GM19372 (cell line): ENCODE measurements at regions not wholly inside any gene's neighbourhood (a gene's known extent, or its start where the extent isn't known, plus 50 kb on each side); places are given as distances from the start of the nearest gene placed in this dataset.
"Not testable (repeated sequence)": the region's sequence is repeated elsewhere in the genome, so short reads cannot be mapped to it uniquely, and the experiment has no call there.

Source experiments
- ATAC-seq: cut with Tn5 transposase; IDR thresholded peaks from one replicate; pipeline ENCODE4 v1.9.1; 2021; ENCODE audit warnings: mild to moderate bottlenecking, low read depth, moderate library complexity; ENCODE audit not compliant: unreplicated experiment

- ATAC-seq = no peak
These were observed 247.7 kb upstream of the ARSJ start for GRCh38 chr4:114226968-114227760.

GRCh38 chr4:114229706-114230105 lies 250.3 kb upstream of the ARSJ start:
- no peak for ATAC-seq

GRCh38 chr4:114236171-114236769 lies 256.8 kb upstream of the ARSJ start:
- no peak for ATAC-seq

- ATAC-seq = no peak
These were observed 258.6 kb upstream of the ARSJ start for GRCh38 chr4:114237997-114238396.

- no peak for ATAC-seq
These were observed 270.1 kb upstream of the ARSJ start for GRCh38 chr4:114249561-114249960.

- no peak for ATAC-seq
These were observed 270.5 kb upstream of the ARSJ start for GRCh38 chr4:114249976-114250375.

GRCh38 chr4:114250439-114250891 lies 271.0 kb upstream of the ARSJ start:
- ATAC-seq = no peak

GRCh38 chr4:114251020-114251419 lies 271.6 kb upstream of the ARSJ start:
- ATAC-seq = no peak

- no peak for ATAC-seq
These were observed 273.1 kb upstream of the ARSJ start for GRCh38 chr4:114252499-114252898.

GRCh38 chr4:114257501-114257900 lies 278.1 kb upstream of the ARSJ start:
- ATAC-seq = no peak

GRCh38 chr4:114262421-114262820 lies 283.0 kb upstream of the ARSJ start:
- ATAC-seq = not testable (repeated sequence)

- ATAC-seq = no peak
These were observed 283.8 kb upstream of the ARSJ start for GRCh38 chr4:114263233-114263632.

- ATAC-seq = no peak
These were observed 285.0 kb upstream of the ARSJ start for GRCh38 chr4:114264452-114264851.

GRCh38 chr4:114264877-114265291 lies 285.4 kb upstream of the ARSJ start:
- ATAC-seq = no peak

GRCh38 chr4:114265342-114265741 lies 285.9 kb upstream of the ARSJ start:
- ATAC-seq = no peak

GRCh38 chr4:114267976-114268375 lies 288.5 kb upstream of the ARSJ start:
- no peak for ATAC-seq

- ATAC-seq = no peak
These were observed 291.6 kb upstream of the ARSJ start for GRCh38 chr4:114271031-114271430.

GRCh38 chr4:114272226-114272625 lies 292.8 kb upstream of the ARSJ start:
- no peak for ATAC-seq

- ATAC-seq = no peak
These were observed 293.8 kb upstream of the ARSJ start for GRCh38 chr4:114273238-114273637.

- ATAC-seq = no peak
These were observed 298.2 kb upstream of the ARSJ start for GRCh38 chr4:114277690-114278089.

- ATAC-seq = no peak
These were observed 299.6 kb upstream of the ARSJ start for GRCh38 chr4:114279066-114279465.

- no peak for ATAC-seq
These were observed 300.3 kb upstream of the ARSJ start for GRCh38 chr4:114279711-114280110.
